Activated CD8-positive, alpha-beta T cell treated with anti-CD3 and anti-CD28 coated beads for 36 hours (primary cell): ENCODE measurements at regions not wholly inside any gene's neighbourhood (a gene's known extent, or its start where the extent isn't known, plus 50 kb on each side); places are given as distances from the start of the nearest gene placed in this dataset.

ENCODE experiments used
- ATAC-seq: fragments of 200-7000 bp; cut with Tn5 transposase; one replicate; pipeline ENCODE4 v1.10.0; 2021; ENCODE audit warnings: mild to moderate bottlenecking, moderate library complexity
- CTCF ChIA-PET: fragments of 350-600 bp; sonication (Branson Sonifier 250); formaldehyde crosslinking; loops from one replicate; lab custom pipeline; 2021; ENCODE audit warnings: antibody characterized with exemption; lab: Charles Lee
- POLR2A ChIA-PET: fragments of 350-600 bp; sonication (Branson Sonifier 250); formaldehyde crosslinking; loops from one replicate; lab custom pipeline; 2021; ENCODE audit warnings: antibody characterized with exemption; lab: Charles Lee
- DNase-seq: peaks from one replicate; pipeline ENCODE4 v3.0.0-alpha.2; 2020
- H3K27ac Mint-ChIP-seq: one replicate; pipeline ENCODE4 v1.8.0; 2021; ENCODE audit warnings: mild to moderate bottlenecking, mixed read lengths
- H3K27me3 Mint-ChIP-seq: one replicate; pipeline ENCODE4 v1.8.0; 2021; ENCODE audit warnings: mixed read lengths
- H3K36me3 Mint-ChIP-seq: one replicate; pipeline ENCODE4 v1.8.0; 2021; ENCODE audit warnings: low read depth, mixed read lengths
- H3K4me1 Mint-ChIP-seq: one replicate; pipeline ENCODE4 v1.8.0; 2021; ENCODE audit warnings: low read depth, mixed read lengths
- H3K4me3 Mint-ChIP-seq: one replicate; pipeline ENCODE4 v1.8.0; 2021; ENCODE audit warnings: mild to moderate bottlenecking, moderate library complexity, mixed read lengths
- H3K9me3 Mint-ChIP-seq: one replicate; pipeline ENCODE4 v1.8.0; 2021; ENCODE audit warnings: mixed read lengths
- intact Hi-C: fragments of 100-400 bp; cut with micrococcal nuclease; formaldehyde crosslinking; loops from one replicate; pipeline ENCODE4 v1.10.0; 2022
- TF ChIP-seq, protein P1 (sequence below): fragments of 200-600 bp; IDR thresholded peaks from one replicate; pipeline ENCODE4 v1.8.0; 2022; ENCODE audit warnings: antibody characterized with exemption, mild to moderate bottlenecking

DNA sequence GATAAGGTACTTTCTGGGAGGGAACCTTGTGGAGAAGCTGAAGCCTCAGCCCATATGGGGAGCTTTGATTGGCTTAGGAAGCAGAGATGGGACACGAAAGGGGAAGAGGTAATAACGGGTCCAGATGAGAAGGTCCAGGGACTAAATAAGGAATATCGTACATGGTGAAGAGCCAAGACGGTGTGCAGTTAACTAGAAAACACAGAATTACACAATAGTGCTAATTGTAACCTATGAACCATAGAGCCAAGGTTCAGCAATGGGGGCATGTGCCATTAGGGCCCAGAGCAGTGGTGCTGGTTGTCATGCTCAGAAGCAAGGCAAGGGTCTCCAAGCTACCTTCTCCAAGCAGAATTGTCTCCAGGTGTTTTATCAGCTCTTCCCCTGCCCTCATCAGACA is 106.1 kb downstream of the IRS2 start:
- Mint-ChIP-seq H3K27me3 (peaks cover 6% of the 10 kb centered on the region), H3K4me1 (no peaks in the 10 kb centered on the region), H3K36me3 (no peaks in the 10 kb centered on the region), H3K4me3 (no peak overlapping the region), H3K27ac (no peak overlapping the region), H3K9me3 (no peaks in the 10 kb centered on the region)
- POLR2A ChIA-PET: no interaction called here
- TF ChIP-seq, protein P1, sequence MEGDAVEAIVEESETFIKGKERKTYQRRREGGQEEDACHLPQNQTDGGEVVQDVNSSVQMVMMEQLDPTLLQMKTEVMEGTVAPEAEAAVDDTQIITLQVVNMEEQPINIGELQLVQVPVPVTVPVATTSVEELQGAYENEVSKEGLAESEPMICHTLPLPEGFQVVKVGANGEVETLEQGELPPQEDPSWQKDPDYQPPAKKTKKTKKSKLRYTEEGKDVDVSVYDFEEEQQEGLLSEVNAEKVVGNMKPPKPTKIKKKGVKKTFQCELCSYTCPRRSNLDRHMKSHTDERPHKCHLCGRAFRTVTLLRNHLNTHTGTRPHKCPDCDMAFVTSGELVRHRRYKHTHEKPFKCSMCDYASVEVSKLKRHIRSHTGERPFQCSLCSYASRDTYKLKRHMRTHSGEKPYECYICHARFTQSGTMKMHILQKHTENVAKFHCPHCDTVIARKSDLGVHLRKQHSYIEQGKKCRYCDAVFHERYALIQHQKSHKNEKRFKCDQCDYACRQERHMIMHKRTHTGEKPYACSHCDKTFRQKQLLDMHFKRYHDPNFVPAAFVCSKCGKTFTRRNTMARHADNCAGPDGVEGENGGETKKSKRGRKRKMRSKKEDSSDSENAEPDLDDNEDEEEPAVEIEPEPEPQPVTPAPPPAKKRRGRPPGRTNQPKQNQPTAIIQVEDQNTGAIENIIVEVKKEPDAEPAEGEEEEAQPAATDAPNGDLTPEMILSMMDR: no peak
- DNase-seq (no peak), ATAC-seq (no peak)
- intact Hi-C loops: no loop called here
- CTCF ChIA-PET: no interaction called here

DNA sequence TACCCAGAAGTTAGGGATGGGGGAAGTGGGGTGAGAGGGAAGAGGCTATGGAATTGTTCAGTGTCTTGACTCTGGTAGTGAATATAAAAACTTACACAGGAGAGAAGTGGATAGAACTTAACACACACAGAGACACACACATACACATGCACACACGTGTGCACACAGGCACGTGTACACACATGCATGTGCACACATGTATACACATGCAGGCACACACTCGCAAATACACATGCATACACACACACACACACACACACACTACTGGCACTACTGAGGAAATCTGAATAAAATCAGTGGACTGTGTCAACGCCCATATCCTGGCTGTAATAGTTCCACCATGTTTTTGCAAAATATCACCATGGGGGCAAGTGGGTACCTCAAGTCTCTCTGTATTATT is 107.9 kb downstream of the IRS2 start:
- H3K27ac Mint-ChIP-seq: no peak overlapping the region

DNA sequence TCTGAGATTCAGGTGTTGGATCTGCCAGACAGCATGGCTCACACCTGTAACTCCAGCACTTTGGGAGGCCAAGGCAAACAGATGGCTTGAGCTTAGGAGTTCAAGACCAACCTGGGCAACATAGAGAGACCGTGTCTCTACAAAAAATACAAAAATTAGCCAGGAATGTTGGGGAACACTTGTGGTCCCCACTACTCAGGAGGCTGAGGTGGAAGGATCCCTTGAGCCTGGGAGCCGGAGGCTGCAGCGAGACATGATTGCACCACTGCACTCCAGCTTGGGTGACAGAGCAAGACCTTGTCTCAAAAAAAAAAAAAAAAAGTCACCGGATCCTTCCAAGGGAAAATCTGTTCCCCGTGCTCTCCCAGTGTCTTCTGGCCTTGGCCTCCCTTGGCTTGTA is 109.2 kb downstream of the IRS2 start:
- Mint-ChIP-seq H3K4me1 (no peaks in the 10 kb centered on the region), H3K27ac (no peak overlapping the region), H3K4me3 (no peak overlapping the region), H3K27me3 (peaks cover 1% of the 10 kb centered on the region), H3K9me3 (no peaks in the 10 kb centered on the region), H3K36me3 (no peaks in the 10 kb centered on the region)
- TF ChIP-seq, protein P1: no peak
- DNase-seq: no peak
- intact Hi-C loops: no loop called here
- no peak for ATAC-seq
- ChIA-PET POLR2A (no interaction called here), CTCF (no interaction called here)

More for the DNA sequence above, 107.9 kb downstream of the IRS2 start:
- ATAC-seq: no peak
- POLR2A ChIA-PET: no interaction called here
- CTCF ChIA-PET: no interaction called here
- no peak overlapping the region for H3K4me3 Mint-ChIP-seq
- no peaks in the 10 kb centered on the region for H3K9me3 Mint-ChIP-seq
- no peaks in the 10 kb centered on the region for H3K4me1 Mint-ChIP-seq
- peaks cover 3% of the 10 kb centered on the region for H3K27me3 Mint-ChIP-seq
- TF ChIP-seq, protein P1: no peak
- DNase-seq: no peak
- no peaks in the 10 kb centered on the region for H3K36me3 Mint-ChIP-seq
- intact Hi-C loops: no loop called here

DNA sequence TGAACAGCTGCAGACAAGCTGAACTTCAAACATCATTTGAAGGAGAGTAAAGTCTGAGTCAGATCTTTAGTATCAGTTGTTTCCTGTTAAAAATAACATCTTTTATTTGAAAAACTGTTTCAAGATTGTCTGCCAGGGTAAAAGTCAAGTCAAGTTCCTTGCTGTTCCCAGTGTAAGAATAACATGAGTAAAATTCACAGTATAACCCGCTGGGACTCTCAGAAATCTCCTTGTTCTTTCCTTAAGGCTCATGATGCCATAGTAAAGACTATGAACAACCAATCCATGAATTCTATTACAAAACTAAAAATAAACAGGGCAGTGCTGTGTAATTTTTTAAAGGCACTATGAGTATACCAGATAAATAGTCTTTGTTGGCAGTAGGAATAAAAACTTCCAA is 112.9 kb downstream of the IRS2 start:
- Mint-ChIP-seq H3K9me3 (no peaks in the 10 kb centered on the region), H3K36me3 (no peaks in the 10 kb centered on the region), H3K4me3 (no peak overlapping the region), H3K4me1 (no peaks in the 10 kb centered on the region), H3K27ac (no peak overlapping the region), H3K27me3 (no peaks in the 10 kb centered on the region)
- ATAC-seq: no peak
- TF ChIP-seq, protein P1: no peak
- CTCF ChIA-PET: no interaction called here
- POLR2A ChIA-PET: no interaction called here
- intact Hi-C loops: no loop called here
- DNase-seq: no peak

DNA sequence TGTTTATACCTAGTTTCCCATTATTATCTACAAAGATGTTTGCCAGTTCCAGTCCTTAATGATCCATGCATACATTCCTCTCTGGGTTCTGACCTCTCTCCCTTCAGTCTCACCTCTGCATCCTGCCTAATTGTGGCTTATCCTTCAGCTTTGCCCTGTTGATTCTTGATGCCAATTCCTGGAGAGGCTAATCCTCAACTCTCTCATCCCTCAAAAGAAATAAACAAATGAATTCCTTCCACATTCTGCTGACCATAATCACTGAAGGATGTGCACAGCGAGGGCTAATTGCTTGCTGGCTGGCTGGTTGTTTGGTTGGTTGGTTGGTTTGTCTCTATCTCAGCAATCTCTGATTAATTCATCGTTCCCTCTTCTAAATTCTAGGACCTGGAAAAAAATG is 113.8 kb downstream of the IRS2 start:
- POLR2A ChIA-PET: no interaction called here
- intact Hi-C loops: no loop called here
- Mint-ChIP-seq H3K36me3 (no peaks in the 10 kb centered on the region), H3K9me3 (no peaks in the 10 kb centered on the region), H3K4me1 (no peaks in the 10 kb centered on the region), H3K4me3 (no peak overlapping the region), H3K27ac (no peak overlapping the region), H3K27me3 (no peaks in the 10 kb centered on the region)
- TF ChIP-seq, protein P1: no peak
- CTCF ChIA-PET: no interaction called here
- DNase-seq (no peak), ATAC-seq (no peak)
